NCI-H748 (cell line): ENCODE measurements at regions not wholly inside any gene's neighbourhood (a gene's known extent, or its start where the extent isn't known, plus 50 kb on each side); places are given as distances from the start of the nearest gene placed in this dataset.
A peak's percentile ranks its signal among the peaks of the same experiment; 100 is the strongest.

Source experiments
- DNase-seq: peaks from one replicate; lab custom pipeline; 2025; ENCODE audit not compliant: unreplicated experiment; lab: John Stamatoyannopoulos, UW

DNA sequence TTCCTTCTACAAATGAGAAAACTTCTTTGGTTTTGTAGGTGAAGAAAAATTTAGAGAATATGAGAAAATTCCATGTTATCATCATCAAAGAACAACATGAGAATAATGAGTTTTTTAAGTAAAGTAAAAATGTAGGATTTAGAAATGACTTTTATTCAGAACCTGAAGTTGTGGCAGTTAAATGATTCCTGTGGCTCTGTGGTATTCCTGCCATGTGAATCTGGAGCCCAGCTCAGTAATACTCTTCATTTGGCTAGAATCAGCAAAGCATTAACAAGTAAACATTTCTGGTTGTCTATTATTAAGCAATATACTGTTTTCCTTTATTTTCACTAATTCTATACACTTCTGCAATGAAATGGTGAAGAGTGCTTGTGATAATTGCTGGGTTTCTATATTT is 95.6 kb upstream of the E2F7 start:
- DNase-seq, result no peak

DNA sequence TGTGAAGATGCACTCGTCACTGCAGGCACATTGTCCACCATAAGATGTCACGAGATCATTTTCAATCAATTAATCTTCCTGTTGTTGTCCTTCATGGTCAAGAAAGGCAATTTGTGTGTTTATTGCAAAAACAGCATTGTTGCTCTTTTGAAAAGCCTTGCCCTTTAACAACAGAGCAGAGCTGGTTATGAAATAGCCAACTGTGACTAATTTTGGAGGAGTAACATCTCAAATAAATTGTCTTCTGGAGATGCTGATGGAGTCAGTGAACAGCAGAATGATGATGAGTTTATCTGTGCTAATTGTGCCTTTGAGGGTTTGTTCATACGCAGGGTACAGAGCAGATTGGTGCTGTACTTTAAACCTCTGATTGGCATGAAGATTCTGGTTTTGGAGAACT is 88.3 kb upstream of the E2F7 start:
- DNase-seq, result no peak

DNA sequence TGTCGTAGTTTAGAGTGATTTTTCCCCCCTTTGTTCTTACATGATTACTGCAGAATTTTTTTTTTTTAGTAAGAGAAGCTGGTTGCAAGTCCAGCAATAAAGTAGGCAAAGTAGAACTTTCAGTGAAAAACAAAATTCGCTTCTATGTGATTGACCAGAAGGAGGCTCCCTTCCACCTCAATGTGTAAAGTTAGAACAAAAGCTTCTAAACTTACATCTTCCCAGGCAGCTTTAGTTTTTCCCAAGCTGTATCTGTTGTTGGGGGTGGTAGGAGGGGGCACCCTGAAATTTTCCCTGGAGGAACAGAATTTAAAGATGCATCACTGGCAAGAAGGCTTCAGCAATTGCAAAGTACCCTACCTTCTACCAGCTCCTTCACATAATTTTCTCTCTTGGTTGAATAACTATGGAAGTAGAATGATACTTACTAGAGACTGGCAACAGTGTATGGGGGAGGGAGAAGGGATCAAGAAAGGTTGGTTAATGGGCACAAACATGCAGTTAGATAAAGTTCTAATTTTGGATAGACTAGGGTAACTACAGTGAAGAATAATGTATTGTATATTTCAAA is 87.3 kb upstream of the E2F7 start:
- DNase-seq, result peak; percentile 44

DNA sequence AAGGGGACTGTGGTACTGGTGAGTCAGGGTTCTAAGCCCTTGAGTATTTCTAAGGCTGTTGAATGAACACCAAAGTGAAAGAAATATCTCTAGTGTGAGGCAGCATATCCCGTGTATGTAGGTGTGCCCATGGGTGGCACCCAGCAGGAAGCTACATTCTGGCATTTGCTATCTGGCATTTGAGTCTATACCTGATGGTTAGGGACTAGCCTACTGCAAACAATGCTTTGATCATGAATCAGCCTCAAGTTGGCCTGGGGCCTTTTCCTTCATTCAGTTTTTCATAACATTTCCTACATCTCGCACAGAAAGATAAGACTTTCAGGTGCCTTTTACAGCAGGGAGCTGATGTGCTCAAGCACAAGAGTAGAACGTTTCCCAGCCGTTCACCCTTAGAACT is 85.7 kb upstream of the E2F7 start:
- no peak for DNase-seq

DNA sequence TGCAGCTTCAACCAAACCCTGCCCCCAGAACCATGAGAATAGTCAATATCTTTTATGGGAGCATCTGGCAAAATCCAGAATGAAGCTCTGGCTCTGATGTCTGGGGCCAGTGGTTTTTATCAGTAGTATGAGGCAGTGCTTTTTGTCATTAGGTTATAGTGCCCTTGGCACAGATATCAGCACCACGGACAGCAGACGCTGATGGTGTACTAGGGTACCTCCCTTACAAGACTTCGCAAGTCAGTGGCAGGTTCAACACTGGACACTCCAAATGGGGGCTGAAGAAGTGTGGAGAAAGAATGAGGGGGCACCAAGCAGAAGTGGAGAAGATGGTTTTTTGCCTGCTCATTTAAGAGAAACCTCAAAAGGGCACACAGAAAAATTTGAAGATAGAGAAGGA is 68.2 kb upstream of the E2F7 start:
- DNase-seq, result no peak

DNA sequence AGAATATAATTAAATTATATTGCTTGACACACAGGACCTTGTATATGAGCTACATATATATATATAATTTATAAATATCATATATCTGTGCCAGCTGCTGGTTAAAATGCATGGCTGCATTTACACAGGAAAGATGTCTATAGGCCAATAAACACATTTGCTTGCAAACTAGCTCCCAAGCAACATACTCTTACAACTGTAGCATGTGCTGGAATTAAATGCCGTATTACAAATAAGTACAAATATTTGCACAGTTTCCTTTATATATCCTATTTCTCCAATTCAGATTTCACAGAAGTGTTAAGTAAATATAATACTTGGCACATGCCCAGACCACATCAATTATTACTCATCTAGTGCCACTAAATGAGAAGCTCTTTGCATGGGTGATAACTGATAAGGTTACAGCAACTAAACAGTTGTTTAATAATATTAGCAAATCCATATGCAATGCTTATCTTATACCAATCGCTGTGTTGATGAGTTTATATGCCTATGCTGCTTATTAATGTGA is 66.7 kb upstream of the E2F7 start:
- DNase-seq, result peak; percentile 75

DNA sequence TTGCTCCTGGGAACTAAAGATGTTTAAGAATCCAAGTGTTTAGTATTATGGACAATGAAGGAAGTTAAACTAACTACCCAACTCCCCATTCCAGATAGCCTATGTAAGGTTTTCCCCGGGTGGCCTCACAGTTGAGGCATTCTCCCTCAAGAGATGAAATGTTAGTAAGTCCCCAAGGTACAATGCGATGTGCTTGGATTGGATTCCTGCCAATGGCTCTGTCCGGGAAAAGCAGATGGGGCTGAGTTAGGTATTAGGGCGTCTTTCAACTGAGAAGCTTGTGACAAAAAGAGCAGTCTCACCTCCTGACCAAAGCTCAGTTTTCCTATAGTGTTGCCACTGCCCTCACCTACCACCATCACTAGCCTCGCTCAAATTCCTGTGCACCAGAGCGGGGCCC is 64.8 kb upstream of the E2F7 start:
- peak; percentile 13 for DNase-seq

DNA sequence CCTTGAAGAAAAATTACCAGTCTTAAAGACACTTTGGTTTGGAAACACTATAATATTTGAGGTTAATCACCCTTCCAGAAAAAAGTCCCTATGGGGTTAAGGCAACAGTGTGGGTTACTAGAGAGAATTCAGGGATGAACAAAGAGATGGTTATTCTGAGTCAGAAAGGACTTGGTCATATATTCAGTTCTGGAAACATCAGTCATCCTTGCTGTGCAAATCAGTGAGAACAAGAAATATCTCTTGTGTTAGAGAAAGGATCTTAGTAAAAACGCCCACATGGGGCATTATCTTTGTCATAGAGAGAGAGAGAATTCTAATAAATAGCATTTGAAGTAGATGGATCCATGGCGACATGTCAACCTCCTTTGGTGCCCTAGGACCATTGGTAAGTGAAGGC is 59.4 kb upstream of the E2F7 start:
- DNase-seq, result no peak

DNA sequence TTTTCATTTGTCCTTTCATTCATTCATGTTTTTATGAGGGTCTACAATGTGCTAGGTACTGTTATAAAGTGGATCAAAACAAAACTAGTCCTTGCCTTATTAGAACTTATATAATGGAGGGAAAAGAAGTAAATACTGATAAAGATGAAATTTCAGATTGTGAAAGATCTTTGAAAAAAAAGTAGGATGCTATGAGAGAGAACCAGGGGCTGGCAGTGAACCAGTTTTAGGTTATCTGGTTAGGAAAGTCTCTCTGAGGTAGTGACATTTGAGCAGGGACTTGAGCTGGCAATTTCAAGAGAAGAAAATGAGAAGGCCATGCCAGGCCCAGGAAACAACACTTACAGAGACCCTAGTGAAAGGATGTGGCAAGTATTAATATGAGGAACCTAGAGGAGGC is 57.3 kb upstream of the E2F7 start:
- no peak for DNase-seq

DNA sequence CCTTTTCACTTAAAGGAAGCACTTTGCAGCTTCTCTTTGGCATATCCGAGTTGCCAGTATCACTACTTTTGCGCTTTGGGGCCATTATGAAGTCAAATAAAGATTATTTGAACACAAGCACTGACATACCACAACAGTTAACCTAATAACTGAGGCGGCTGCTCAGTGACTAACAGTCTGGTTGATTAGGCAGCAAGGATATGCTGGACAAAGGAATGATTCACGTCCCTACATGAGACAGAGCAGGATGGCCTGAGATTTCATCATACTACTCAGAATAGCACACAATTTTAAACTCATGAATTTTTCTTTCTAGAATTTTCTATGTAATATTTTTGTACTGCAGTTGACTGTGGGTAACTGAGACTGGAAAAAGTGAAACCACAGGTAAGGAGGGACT is 56.9 kb upstream of the E2F7 start:
- no peak for DNase-seq

DNA sequence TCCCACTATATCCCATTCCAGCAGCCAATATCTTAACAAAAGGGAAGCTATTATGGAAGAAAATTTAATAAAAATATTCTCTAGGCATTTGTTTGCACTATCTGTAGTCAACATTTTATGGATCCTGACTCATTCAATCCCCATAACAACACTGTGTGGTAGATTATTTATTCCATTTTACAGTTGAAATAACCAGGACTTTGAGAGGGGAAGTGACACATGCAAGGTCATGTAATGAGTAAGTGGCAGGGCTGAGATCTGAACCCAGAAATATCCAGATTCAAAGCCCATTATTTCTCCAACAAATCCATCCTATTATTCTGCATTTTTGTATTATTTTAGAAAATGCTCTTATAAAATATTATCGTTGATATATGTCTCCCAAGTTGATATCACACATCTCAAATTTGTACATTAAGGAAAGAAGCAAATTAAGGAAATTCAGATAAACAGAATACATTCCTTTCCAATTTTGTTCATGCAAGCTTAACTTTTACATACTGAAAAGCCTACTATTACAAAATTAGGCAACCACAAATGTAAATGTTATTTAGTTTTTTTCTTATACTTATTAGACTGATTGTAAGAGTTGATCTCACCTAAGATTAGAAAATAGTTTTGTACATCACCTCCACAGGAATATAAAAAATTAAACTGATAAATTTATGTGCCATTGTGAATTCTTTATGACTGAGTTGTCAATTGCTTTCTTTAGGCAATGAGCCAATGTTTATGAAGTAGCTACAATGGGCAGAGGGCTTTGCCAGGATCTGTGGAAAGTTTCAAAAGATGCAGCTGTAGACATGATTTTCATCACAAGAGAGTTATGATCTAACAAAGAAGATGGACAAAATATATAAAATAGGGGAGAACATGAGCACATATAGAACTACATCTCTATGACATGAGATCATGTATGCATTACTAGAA is 55.1 kb upstream of the E2F7 start:
- no peak for DNase-seq

DNA sequence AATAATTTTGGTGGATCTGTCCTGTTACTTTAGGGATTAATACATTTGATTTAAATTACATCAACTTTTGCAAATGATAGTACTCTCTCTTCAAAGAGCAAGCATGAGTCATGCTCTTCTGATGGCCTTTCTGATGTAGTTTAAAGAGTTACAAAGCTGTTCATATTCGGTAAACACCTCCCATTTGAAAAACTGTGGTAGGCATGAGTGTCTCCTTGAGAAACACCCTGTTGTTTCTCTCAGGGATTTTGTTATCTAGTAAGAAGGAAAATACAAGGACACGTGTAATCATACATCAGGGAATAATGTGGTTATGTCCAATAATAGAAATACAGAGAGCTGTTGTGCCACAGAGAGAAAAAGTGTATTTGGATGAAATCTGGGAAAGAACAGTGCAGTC is 53.3 kb upstream of the E2F7 start:
- DNase-seq, result no peak

DNA sequence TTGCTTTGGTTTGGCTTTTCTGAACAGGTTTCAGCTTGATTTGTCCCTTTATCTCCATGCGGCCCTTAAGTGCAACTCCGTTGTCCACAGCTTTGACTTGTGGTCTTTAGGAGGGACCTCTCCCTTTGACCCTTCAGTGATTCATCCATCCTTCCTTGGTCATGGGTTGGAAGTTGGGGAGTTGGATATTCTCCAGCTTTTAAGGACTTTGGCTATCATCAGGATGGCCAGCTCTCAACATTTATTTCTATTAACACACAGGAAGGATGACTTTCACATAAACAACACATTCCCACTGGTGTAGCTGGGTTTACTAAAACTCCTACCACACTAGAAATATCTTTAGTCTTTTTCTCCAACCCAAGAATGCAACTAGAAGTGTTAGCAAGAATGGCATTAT is 50.9 kb upstream of the E2F7 start:
- no peak for DNase-seq

DNA sequence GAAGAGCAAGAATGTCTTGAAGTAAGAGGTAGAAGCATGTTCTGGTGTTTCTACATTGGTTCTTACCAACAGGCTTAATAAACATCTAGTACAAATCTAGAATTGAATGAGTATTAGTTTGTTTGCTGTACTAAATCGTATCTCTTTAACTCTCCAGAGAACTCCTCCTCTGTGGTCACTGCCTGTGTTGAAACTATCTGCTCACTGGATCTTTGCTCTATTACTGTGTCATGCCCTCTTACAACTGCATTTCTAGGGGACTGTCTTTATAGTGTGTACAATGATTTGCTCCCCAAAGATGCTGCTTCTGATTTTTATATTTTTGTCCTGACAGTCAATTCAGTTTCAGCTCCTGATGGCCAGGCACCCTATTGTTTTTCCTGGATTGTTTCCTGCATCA is 50.1 kb upstream of the E2F7 start:
- DNase-seq, result no peak
